GM10248 (cell line): ENCODE measurements at regions not wholly inside any gene's neighbourhood (a gene's known extent, or its start where the extent isn't known, plus 50 kb on each side); places are given as distances from the start of the nearest gene placed in this dataset.

Source experiments
- CTCF ChIA-PET: fragments of 300-600 bp; sonication (Branson Sonifier 250); formaldehyde crosslinking; extraction: SDS; loops from one replicate; lab custom pipeline; 2021; ENCODE audit warnings: antibody characterized with exemption; lab: Yijun Ruan, JAX
- POLR2A ChIA-PET: fragments of 350-650 bp; sonication (Branson Sonifier 250); formaldehyde crosslinking; extraction: SDS; loops from one replicate; lab custom pipeline; 2020; ENCODE audit warnings: antibody characterized with exemption; lab: Yijun Ruan, JAX
- DNase-seq: peaks from one replicate; pipeline ENCODE4 v3.0.0; 2012; ENCODE audit errors: extremely low spot score
- TF ChIP-seq, protein P1 (sequence below): IDR thresholded peaks from 2 replicates; pipeline ENCODE4 v1.5.1; 2012; ENCODE audit warnings: mild to moderate bottlenecking, low read depth; ENCODE audit errors: extremely low read depth, missing control alignments, control extremely low read depth

DNA sequence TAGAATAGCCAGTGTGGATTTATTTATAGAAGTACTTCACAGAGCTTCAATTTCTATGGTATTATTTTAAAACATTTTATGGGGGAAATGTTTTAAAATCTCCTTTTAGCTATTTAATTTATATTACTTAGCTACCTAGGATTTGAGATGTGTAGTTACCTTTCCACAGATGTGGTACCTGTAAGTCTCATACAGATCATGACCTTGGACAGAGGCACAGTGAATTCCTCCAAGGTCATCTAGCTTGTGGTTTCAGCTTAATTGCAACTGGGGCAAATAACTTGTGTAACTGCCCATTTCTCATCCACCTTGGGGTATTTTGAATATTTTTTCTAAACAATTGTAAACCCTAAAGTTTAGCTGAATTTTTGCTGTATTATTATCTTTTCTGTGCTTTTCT, 89.2 kb downstream of the DMRTA1 start:
- DNase-seq: no peak
- TF ChIP-seq, protein P1, sequence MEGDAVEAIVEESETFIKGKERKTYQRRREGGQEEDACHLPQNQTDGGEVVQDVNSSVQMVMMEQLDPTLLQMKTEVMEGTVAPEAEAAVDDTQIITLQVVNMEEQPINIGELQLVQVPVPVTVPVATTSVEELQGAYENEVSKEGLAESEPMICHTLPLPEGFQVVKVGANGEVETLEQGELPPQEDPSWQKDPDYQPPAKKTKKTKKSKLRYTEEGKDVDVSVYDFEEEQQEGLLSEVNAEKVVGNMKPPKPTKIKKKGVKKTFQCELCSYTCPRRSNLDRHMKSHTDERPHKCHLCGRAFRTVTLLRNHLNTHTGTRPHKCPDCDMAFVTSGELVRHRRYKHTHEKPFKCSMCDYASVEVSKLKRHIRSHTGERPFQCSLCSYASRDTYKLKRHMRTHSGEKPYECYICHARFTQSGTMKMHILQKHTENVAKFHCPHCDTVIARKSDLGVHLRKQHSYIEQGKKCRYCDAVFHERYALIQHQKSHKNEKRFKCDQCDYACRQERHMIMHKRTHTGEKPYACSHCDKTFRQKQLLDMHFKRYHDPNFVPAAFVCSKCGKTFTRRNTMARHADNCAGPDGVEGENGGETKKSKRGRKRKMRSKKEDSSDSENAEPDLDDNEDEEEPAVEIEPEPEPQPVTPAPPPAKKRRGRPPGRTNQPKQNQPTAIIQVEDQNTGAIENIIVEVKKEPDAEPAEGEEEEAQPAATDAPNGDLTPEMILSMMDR: no peak
- POLR2A ChIA-PET: no interaction called here
- CTCF ChIA-PET: no interaction called here

DNA sequence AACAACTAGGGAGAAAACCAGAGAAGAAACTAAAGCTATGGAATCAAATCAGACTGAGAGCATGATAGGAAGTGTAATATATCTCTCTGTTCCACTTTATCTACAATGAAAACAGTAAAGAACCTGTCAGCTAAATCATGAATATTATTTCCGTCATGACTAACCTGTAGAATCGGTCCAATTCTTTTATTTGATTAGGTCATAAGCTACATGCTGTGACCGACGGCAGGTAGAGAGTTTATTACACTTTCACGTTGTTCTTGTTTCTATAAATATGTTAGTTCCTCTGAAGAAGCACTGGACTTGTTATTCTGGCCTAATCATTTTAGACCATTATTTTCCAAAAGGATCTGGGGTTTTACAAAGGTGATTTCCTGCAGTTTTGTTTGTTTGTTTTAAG, 91.1 kb downstream of the DMRTA1 start:
- CTCF ChIA-PET: interaction anchor here (1.5 kb wide), 1 partner anchor 9 kb away, joined by 5 read pairs; no protein-coding TSS in a partner anchor
- TF ChIP-seq, protein P1: no peak
- POLR2A ChIA-PET: no interaction called here
- no peak for DNase-seq

DNA sequence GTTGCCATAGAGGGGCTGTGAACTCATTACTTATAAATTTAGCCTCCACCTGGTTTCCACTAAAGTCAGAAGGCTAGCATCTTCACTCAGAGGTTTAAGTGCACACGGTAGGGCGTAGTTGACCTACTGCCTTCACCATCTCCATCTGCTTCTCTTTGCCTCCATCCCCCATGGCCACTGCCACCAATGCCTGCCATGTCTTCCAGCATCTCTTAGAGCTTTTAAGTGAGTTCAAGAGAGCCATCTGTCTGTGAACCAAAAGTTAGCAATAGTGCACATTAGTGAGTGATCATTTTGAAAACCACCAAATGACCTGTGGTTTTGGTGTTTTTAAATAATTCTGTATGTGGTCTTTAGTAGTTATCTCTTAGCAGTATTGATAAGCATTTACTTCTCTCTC, 102.0 kb downstream of the DMRTA1 start:
- ChIA-PET CTCF (interaction anchor here (1.4 kb wide), 1 partner anchor 9 kb away, joined by 4 read pairs; no protein-coding TSS in a partner anchor), POLR2A (no interaction called here)

DNA sequence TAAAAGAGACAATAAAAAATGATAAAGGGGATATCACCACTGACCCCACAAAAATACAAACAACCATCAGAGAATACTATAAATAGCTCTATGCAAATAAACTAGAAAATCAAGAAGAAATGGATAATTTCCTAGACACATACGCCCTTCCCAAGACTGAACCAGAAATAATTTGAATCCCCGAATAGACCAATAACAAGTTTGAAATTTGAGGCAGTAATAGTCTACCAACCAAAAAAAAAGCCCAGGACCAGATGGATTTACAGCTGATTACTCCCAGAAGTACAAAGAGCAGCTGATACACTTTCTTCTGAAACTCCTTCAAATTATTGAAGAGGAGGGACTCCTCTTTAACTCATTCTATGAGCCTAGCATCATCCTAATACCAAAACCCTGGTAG, 128.1 kb downstream of the DMRTA1 start:
- TF ChIP-seq, protein P1: no peak
- POLR2A ChIA-PET: no interaction called here
- CTCF ChIA-PET: no interaction called here
- no peak for DNase-seq

More for the DNA sequence above, 102.0 kb downstream of the DMRTA1 start:
- DNase-seq: no peak
- TF ChIP-seq, protein P1: no peak

DNA sequence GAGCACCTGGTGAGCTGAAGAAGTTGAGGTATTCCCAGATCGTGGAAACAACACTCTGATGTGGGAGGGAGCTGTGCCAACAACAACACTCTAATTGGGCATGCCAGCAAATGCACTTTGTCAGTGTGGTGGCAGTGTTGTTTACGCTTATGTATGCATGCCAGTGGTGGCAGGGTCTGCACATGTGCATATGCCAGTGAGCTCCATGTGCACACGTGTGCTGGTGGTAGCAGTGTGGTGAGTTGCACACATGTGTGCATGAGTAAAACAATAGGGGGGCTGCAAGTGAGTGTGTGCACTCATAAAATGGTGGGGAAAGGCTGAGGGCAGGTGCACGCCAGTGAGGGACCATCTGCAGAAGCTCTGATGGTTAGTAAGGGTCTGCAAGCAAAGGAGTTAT, 134.2 kb downstream of the DMRTA1 start:
- TF ChIP-seq, protein P1: no peak
- ChIA-PET CTCF (interaction anchor here (1.0 to 3.0 kb wide), 2 partner anchors 18 to 128 kb away, joined by 3 to 8 read pairs; no protein-coding TSS in a partner anchor), POLR2A (no interaction called here)
- no peak for DNase-seq

DNA sequence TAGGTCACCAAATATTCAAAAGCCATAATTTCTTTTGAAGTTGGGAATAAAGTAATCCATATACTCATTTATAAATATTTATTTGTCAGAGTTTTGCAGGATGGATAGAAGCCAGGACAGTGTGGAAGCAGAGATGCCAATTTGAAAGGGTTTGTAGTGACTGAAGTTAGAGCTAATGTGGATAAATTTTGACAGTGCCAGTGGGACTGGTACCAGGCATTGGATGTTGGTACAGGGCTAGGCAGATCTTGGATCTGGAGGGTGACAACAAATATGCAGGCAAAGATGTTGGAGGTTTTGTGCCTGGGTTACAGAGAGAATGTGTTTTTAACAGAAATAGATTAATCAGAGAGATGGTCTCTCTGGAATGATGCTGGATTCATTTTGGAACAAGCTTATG, 135.6 kb downstream of the DMRTA1 start:
- CTCF ChIA-PET: interaction anchor here (3.0 kb wide), 1 partner anchor 17 kb away, joined by 8 read pairs; no protein-coding TSS in a partner anchor
- no peak for DNase-seq
- TF ChIP-seq, protein P1: no peak
- POLR2A ChIA-PET: no interaction called here
